IPS-20b (cell line): ENCODE measurements at regions not wholly inside any gene's neighbourhood (a gene's known extent, or its start where the extent isn't known, plus 50 kb on each side); places are given as distances from the start of the nearest gene placed in this dataset.
"Not testable (repeated sequence)": the region's sequence is repeated elsewhere in the genome, so short reads cannot be mapped to it uniquely, and the experiment has no call there.

ENCODE experiments used
- H3K27ac ChIP-seq: one replicate; pipeline ENCODE4 v1.5.1; 2013; ENCODE audit warnings: low read length
- H3K27me3 ChIP-seq: 2 replicates; pipeline ENCODE4 v1.6.1; 2013; ENCODE audit warnings: mild to moderate bottlenecking, low read length, inconsistent platforms; ENCODE audit not compliant: insufficient read depth
- H3K36me3 ChIP-seq: 2 replicates; pipeline ENCODE4 v1.6.1; 2013; ENCODE audit warnings: low read depth, mild to moderate bottlenecking, inconsistent platforms, low read length, moderate library complexity; ENCODE audit not compliant: insufficient read depth
- H3K4me1 ChIP-seq: 2 replicates; pipeline ENCODE4 v1.6.1; 2013; ENCODE audit warnings: mild to moderate bottlenecking, control low read depth, inconsistent platforms, low read length, moderate library complexity; ENCODE audit not compliant: insufficient read depth
- H3K4me3 ChIP-seq: 2 replicates; pipeline ENCODE4 v1.5.1; 2013; ENCODE audit warnings: mild to moderate bottlenecking, low read length, inconsistent platforms
- H3K9ac ChIP-seq: 2 replicates; pipeline ENCODE4 v1.6.1; 2013; ENCODE audit warnings: low read depth, mild to moderate bottlenecking, inconsistent platforms, low read length, moderate library complexity
- H3K9me3 ChIP-seq: 2 replicates; pipeline ENCODE4 v1.6.1; 2013; ENCODE audit warnings: mild to moderate bottlenecking, low read depth, low read length, inconsistent platforms; ENCODE audit not compliant: insufficient read depth

GRCh38 chr3:198096015-198096414 is 136.0 kb downstream of the LMLN start:
- no peak overlapping the region for H3K9ac ChIP-seq
- H3K4me3 ChIP-seq: no peak overlapping the region
- H3K27me3 ChIP-seq: peaks cover 9% of the 10 kb centered on the region; the same call in 1 of the 2 replicates
- no peaks in the 10 kb centered on the region for H3K36me3 ChIP-seq
- no peaks in the 10 kb centered on the region for H3K9me3 ChIP-seq
- H3K27ac ChIP-seq: no peak overlapping the region
- no peaks in the 10 kb centered on the region for H3K4me1 ChIP-seq

GRCh38 chr3:198097048-198097447 is 137.0 kb downstream of the LMLN start:
- Histone ChIP-seq H3K4me1 (no peaks in the 10 kb centered on the region), H3K9me3 (no peaks in the 10 kb centered on the region), H3K9ac (no peak overlapping the region), H3K27ac (no peak overlapping the region), H3K4me3 (no peak overlapping the region), H3K27me3 (peaks cover 8% of the 10 kb centered on the region; the same call in 1 of the 2 replicates), H3K36me3 (no peaks in the 10 kb centered on the region)

GRCh38 chr3:198098661-198099081 is 138.7 kb downstream of the LMLN start:
- H3K27ac ChIP-seq, H3K4me3 ChIP-seq, H3K27me3 ChIP-seq, H3K9ac ChIP-seq, H3K9me3 ChIP-seq, H3K36me3 ChIP-seq, H3K4me1 ChIP-seq: not testable (repeated sequence)

- H3K9ac ChIP-seq, H3K27ac ChIP-seq, H3K9me3 ChIP-seq, H3K4me1 ChIP-seq, H3K36me3 ChIP-seq, H3K27me3 ChIP-seq, H3K4me3 ChIP-seq: not testable (repeated sequence)
These were observed 143.1 kb downstream of the LMLN start for GRCh38 chr3:198103070-198103469.

GRCh38 chr3:198106265-198106664 is 146.2 kb downstream of the LMLN start:
- H3K36me3 ChIP-seq: no peaks in the 10 kb centered on the region
- H3K9me3 ChIP-seq: no peaks in the 10 kb centered on the region
- H3K4me3 ChIP-seq: no peak overlapping the region
- peaks cover 21% of the 10 kb centered on the region for H3K27me3 ChIP-seq
- no peak overlapping the region for H3K9ac ChIP-seq
- no peak overlapping the region for H3K27ac ChIP-seq
- peaks cover 4% of the 10 kb centered on the region; the same call in 1 of the 2 replicates for H3K4me1 ChIP-seq

- Histone ChIP-seq H3K4me1 (peaks cover 4% of the 10 kb centered on the region; the same call in 1 of the 2 replicates), H3K36me3 (no peaks in the 10 kb centered on the region), H3K9ac (no peak overlapping the region), H3K27me3 (peaks cover 39% of the 10 kb centered on the region), H3K9me3 (no peaks in the 10 kb centered on the region), H3K27ac (no peak overlapping the region), H3K4me3 (no peak overlapping the region)
These were observed 148.1 kb downstream of the LMLN start for GRCh38 chr3:198107840-198108734.

- Histone ChIP-seq H3K36me3 (no peaks in the 10 kb centered on the region), H3K9ac (no peak overlapping the region), H3K9me3 (no peaks in the 10 kb centered on the region), H3K27me3 (peaks cover 57% of the 10 kb centered on the region), H3K4me1 (peaks cover 4% of the 10 kb centered on the region; the same call in 1 of the 2 replicates), H3K27ac (no peak overlapping the region), H3K4me3 (no peak overlapping the region)
These were observed 149.9 kb downstream of the LMLN start for GRCh38 chr3:198109883-198110282.

- no peak overlapping the region for H3K9ac ChIP-seq
- H3K4me3 ChIP-seq: no peak overlapping the region
- H3K9me3 ChIP-seq: no peaks in the 10 kb centered on the region
- peaks cover 4% of the 10 kb centered on the region; the same call in 1 of the 2 replicates for H3K4me1 ChIP-seq
- peaks cover 63% of the 10 kb centered on the region for H3K27me3 ChIP-seq
- no peak overlapping the region for H3K27ac ChIP-seq
- no peaks in the 10 kb centered on the region for H3K36me3 ChIP-seq
These were observed 152.0 kb downstream of the LMLN start for GRCh38 chr3:198112031-198112430.

GRCh38 chr3:198113206-198114053 is 153.4 kb downstream of the LMLN start:
- no peak overlapping the region for H3K27ac ChIP-seq
- peaks cover 63% of the 10 kb centered on the region for H3K27me3 ChIP-seq
- peak overlapping the region; percentile 59 for H3K4me3 ChIP-seq

GRCh38 chr3:198114516-198114915 is 154.5 kb downstream of the LMLN start:
- H3K9ac ChIP-seq, H3K4me1 ChIP-seq, H3K9me3 ChIP-seq, H3K36me3 ChIP-seq, H3K4me3 ChIP-seq, H3K27ac ChIP-seq: not testable (repeated sequence)
- H3K27me3 ChIP-seq: peaks cover 57% of the 10 kb centered on the region

More at GRCh38 chr3:198113206-198114053, 153.4 kb downstream of the LMLN start:
- H3K4me1 ChIP-seq: no peaks in the 10 kb centered on the region
- H3K9ac ChIP-seq: no peak overlapping the region; the same call in 1 of the 2 replicates
- no peaks in the 10 kb centered on the region for H3K36me3 ChIP-seq
- H3K9me3 ChIP-seq: no peaks in the 10 kb centered on the region

GRCh38 chr3:198122184-198122583 is 162.2 kb downstream of the LMLN start:
- H3K4me1 ChIP-seq, H3K27ac ChIP-seq, H3K9me3 ChIP-seq, H3K4me3 ChIP-seq, H3K36me3 ChIP-seq, H3K9ac ChIP-seq, H3K27me3 ChIP-seq: not testable (repeated sequence)
